ENCODE measurements at regions not wholly inside any gene's neighbourhood (a gene's known extent, or its start where the extent isn't known, plus 50 kb on each side); places are given as distances from the start of the nearest gene placed in this dataset.

GRCh38 chr7:118792682-118793081 is 568.2 kb downstream of the ANKRD7 start:
- FAIRE-seq (no peak), DNase-seq (ENCODE audit: insufficient read length, low spot score) (no peak)
- TF ChIP-seq SPI1 (IDR thresholded peaks at IDR 0.05; ENCODE audit: low read depth, low read length) (no peak), POLR2AphosphoS5 (IDR thresholded peaks at IDR 0.05; ENCODE audit: low read depth, low read length) (no peak), TAF1 (IDR thresholded peaks at IDR 0.05; ENCODE audit: low read depth, low read length) (no peak), POU2F2 (IDR thresholded peaks at IDR 0.05; ENCODE audit: low read depth, low read length) (no peak), POLR2A (IDR thresholded peaks at IDR 0.05; ENCODE audit: low read depth, low read length) (no peak), PAX5 (IDR thresholded peaks at IDR 0.05; ENCODE audit: insufficient read depth, low read length, severe bottlenecking) (no peak)

DNA sequence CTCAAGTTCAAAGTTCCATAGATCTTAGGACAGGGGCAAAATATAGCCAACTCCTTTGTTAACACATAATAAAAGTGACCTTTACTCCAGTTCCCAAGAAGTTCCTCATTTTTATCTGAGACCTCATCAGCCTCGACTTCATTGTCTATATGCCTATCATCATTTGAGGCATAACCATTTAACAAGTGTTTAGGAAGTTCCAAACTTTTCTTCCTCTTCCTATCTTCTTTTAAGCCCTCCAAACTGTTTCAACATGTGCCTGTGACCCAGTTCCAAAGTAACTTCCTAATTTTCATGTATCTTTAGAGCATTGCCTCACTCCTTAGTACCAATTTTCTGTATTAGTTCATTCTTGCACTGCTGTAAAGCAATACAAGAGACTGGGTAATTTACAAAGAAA is 569.1 kb downstream of the ANKRD7 start:
- FAIRE-seq: no peak
- DNase-seq (ENCODE audit: insufficient read length, low spot score): no peak
- TF ChIP-seq POU2F2 (IDR thresholded peaks at IDR 0.05; ENCODE audit: low read depth, low read length): no peak
- TF ChIP-seq PAX5 (IDR thresholded peaks at IDR 0.05; ENCODE audit: insufficient read depth, low read length, severe bottlenecking): no peak
- no peak for TF ChIP-seq SPI1 (IDR thresholded peaks at IDR 0.05; ENCODE audit: low read depth, low read length)
- no peak for TF ChIP-seq POLR2AphosphoS5 (IDR thresholded peaks at IDR 0.05; ENCODE audit: low read depth, low read length)
- TF ChIP-seq POLR2A (IDR thresholded peaks at IDR 0.05; ENCODE audit: low read depth, low read length): no peak
- no peak for TF ChIP-seq TAF1 (IDR thresholded peaks at IDR 0.05; ENCODE audit: low read depth, low read length)

DNA sequence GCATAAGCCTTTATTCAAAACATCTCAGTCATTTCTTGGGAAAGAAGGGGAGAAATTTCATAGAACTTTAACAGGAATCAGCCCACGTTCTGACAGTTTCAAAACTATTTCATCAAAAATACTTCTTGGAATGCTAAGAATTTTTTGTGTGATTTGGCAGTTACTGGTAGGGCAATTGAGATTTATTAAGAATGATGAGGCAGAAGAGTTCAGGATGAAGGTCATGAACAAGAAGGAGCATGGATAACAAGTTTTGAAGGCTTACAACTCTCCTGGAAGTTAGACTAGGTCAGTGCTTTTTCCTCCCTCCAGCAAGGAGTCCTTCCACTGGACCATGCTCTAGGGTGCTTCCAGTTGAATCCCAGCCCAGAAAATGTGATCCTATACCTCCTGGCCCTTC is 569.9 kb downstream of the ANKRD7 start:
- TF ChIP-seq POU2F2 (IDR thresholded peaks at IDR 0.05; ENCODE audit: low read depth, low read length) (no peak), POLR2AphosphoS5 (IDR thresholded peaks at IDR 0.05; ENCODE audit: low read depth, low read length) (no peak), TAF1 (IDR thresholded peaks at IDR 0.05; ENCODE audit: low read depth, low read length) (no peak), SPI1 (IDR thresholded peaks at IDR 0.05; ENCODE audit: low read depth, low read length) (no peak), PAX5 (IDR thresholded peaks at IDR 0.05; ENCODE audit: insufficient read depth, low read length, severe bottlenecking) (no peak), POLR2A (IDR thresholded peaks at IDR 0.05; ENCODE audit: low read depth, low read length) (no peak)
- FAIRE-seq: no peak
- no peak for DNase-seq (ENCODE audit: insufficient read length, low spot score)

GRCh38 chr7:118801366-118801765 is 576.9 kb downstream of the ANKRD7 start:
- DNase-seq (ENCODE audit: insufficient read length, low spot score) (no peak), FAIRE-seq (no peak)
- TF ChIP-seq POLR2AphosphoS5 (IDR thresholded peaks at IDR 0.05; ENCODE audit: low read depth, low read length) (no peak), POU2F2 (IDR thresholded peaks at IDR 0.05; ENCODE audit: low read depth, low read length) (no peak), TAF1 (IDR thresholded peaks at IDR 0.05; ENCODE audit: low read depth, low read length) (no peak), SPI1 (IDR thresholded peaks at IDR 0.05; ENCODE audit: low read depth, low read length) (no peak), POLR2A (IDR thresholded peaks at IDR 0.05; ENCODE audit: low read depth, low read length) (no peak), PAX5 (IDR thresholded peaks at IDR 0.05; ENCODE audit: insufficient read depth, low read length, severe bottlenecking) (no peak)

- no peak for TF ChIP-seq POLR2AphosphoS5 (IDR thresholded peaks at IDR 0.05; ENCODE audit: low read depth, low read length)
- no peak for TF ChIP-seq SPI1 (IDR thresholded peaks at IDR 0.05; ENCODE audit: low read depth, low read length)
- no peak for TF ChIP-seq POU2F2 (IDR thresholded peaks at IDR 0.05; ENCODE audit: low read depth, low read length)
- no peak for TF ChIP-seq TAF1 (IDR thresholded peaks at IDR 0.05; ENCODE audit: low read depth, low read length)
- no peak for TF ChIP-seq POLR2A (IDR thresholded peaks at IDR 0.05; ENCODE audit: low read depth, low read length)
- TF ChIP-seq PAX5 (IDR thresholded peaks at IDR 0.05; ENCODE audit: insufficient read depth, low read length, severe bottlenecking): no peak
- no peak for DNase-seq (ENCODE audit: insufficient read length, low spot score)
- no peak for FAIRE-seq
These were observed 578.2 kb downstream of the ANKRD7 start for GRCh38 chr7:118802726-118803125.

- no peak for FAIRE-seq
- TF ChIP-seq POLR2AphosphoS5 (IDR thresholded peaks at IDR 0.05; ENCODE audit: low read depth, low read length) (no peak), PAX5 (IDR thresholded peaks at IDR 0.05; ENCODE audit: insufficient read depth, low read length, severe bottlenecking) (no peak), POLR2A (IDR thresholded peaks at IDR 0.05; ENCODE audit: low read depth, low read length) (no peak), TAF1 (IDR thresholded peaks at IDR 0.05; ENCODE audit: low read depth, low read length) (no peak), SPI1 (IDR thresholded peaks at IDR 0.05; ENCODE audit: low read depth, low read length) (no peak), POU2F2 (IDR thresholded peaks at IDR 0.05; ENCODE audit: low read depth, low read length) (no peak)
- no peak for DNase-seq (ENCODE audit: insufficient read length, low spot score)
These were observed 601.7 kb downstream of the ANKRD7 start for GRCh38 chr7:118826246-118826645.

- TF ChIP-seq TAF1 (IDR thresholded peaks at IDR 0.05; ENCODE audit: low read depth, low read length): no peak
- TF ChIP-seq POU2F2 (IDR thresholded peaks at IDR 0.05; ENCODE audit: low read depth, low read length): no peak
- no peak for TF ChIP-seq POLR2A (IDR thresholded peaks at IDR 0.05; ENCODE audit: low read depth, low read length)
- TF ChIP-seq POLR2AphosphoS5 (IDR thresholded peaks at IDR 0.05; ENCODE audit: low read depth, low read length): no peak
- TF ChIP-seq SPI1 (IDR thresholded peaks at IDR 0.05; ENCODE audit: low read depth, low read length): peak; percentile 42
- no peak for TF ChIP-seq PAX5 (IDR thresholded peaks at IDR 0.05; ENCODE audit: insufficient read depth, low read length, severe bottlenecking)
- DNase-seq (ENCODE audit: insufficient read length, low spot score) (no peak), FAIRE-seq (no peak)
These were observed 612.4 kb downstream of the ANKRD7 start for GRCh38 chr7:118836933-118837332.

DNA sequence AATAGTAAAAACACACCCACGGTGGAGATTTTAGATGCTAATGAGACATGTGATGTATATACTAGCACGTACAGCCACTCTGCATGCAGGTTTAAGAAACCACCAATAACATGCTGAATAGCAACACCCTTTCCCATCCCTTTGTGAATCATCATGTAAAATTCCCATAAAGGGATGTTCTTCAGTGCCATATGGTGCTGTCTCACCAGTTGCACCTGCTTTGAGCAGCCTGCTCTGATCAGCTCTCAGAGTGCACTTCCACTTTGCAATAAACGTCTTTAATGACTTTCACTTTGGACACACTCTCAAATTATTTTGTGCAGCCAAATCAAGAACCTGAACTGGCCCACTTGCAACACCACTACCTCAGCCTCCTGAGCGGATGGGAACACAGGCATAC is 615.0 kb downstream of the ANKRD7 start:
- TF ChIP-seq POLR2A (IDR thresholded peaks at IDR 0.05; ENCODE audit: low read depth, low read length) (no peak), POU2F2 (IDR thresholded peaks at IDR 0.05; ENCODE audit: low read depth, low read length) (no peak), SPI1 (IDR thresholded peaks at IDR 0.05; ENCODE audit: low read depth, low read length) (no peak), PAX5 (IDR thresholded peaks at IDR 0.05; ENCODE audit: insufficient read depth, low read length, severe bottlenecking) (no peak), POLR2AphosphoS5 (IDR thresholded peaks at IDR 0.05; ENCODE audit: low read depth, low read length) (no peak), TAF1 (IDR thresholded peaks at IDR 0.05; ENCODE audit: low read depth, low read length) (no peak)
- no peak for FAIRE-seq
- no peak for DNase-seq (ENCODE audit: insufficient read length, low spot score)

DNA sequence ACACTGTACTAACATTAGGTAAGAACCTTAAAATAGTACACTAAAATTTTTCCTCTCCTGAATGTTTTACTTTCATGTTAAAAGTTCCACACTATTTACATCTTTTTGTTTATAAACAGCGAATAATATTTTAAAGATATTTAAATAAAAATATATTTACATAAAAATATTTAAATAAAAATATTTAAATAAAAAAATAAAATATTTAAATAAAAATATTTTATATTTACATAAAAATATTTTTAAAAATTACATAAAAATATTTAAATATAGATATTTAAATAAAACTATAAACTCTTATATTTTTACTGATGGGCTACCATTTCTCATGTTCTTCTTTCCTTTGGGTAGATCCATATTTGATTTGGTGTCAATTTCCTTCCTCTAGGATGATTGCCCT is 619.0 kb downstream of the ANKRD7 start:
- TF ChIP-seq POLR2AphosphoS5 (IDR thresholded peaks at IDR 0.05; ENCODE audit: low read depth, low read length) (no peak), TAF1 (IDR thresholded peaks at IDR 0.05; ENCODE audit: low read depth, low read length) (no peak), POLR2A (IDR thresholded peaks at IDR 0.05; ENCODE audit: low read depth, low read length) (no peak), SPI1 (IDR thresholded peaks at IDR 0.05; ENCODE audit: low read depth, low read length) (no peak), POU2F2 (IDR thresholded peaks at IDR 0.05; ENCODE audit: low read depth, low read length) (no peak), PAX5 (IDR thresholded peaks at IDR 0.05; ENCODE audit: insufficient read depth, low read length, severe bottlenecking) (no peak)
- FAIRE-seq: no peak
- DNase-seq (ENCODE audit: insufficient read length, low spot score): no peak

- FAIRE-seq (no peak), DNase-seq (ENCODE audit: insufficient read length, low spot score) (no peak)
- TF ChIP-seq SPI1 (IDR thresholded peaks at IDR 0.05; ENCODE audit: low read depth, low read length) (no peak), POLR2A (IDR thresholded peaks at IDR 0.05; ENCODE audit: low read depth, low read length) (no peak), POLR2AphosphoS5 (IDR thresholded peaks at IDR 0.05; ENCODE audit: low read depth, low read length) (no peak), TAF1 (IDR thresholded peaks at IDR 0.05; ENCODE audit: low read depth, low read length) (no peak), PAX5 (IDR thresholded peaks at IDR 0.05; ENCODE audit: insufficient read depth, low read length, severe bottlenecking) (no peak), POU2F2 (IDR thresholded peaks at IDR 0.05; ENCODE audit: low read depth, low read length) (no peak)
These were observed 620.2 kb downstream of the ANKRD7 start for GRCh38 chr7:118844748-118845147.
